K562 (cell line): ENCODE measurements at regions not wholly inside any gene's neighbourhood (a gene's known extent, or its start where the extent isn't known, plus 50 kb on each side); places are given as distances from the start of the nearest gene placed in this dataset.

Source experiments
- ATAC-seq: fragments of 200-7000 bp; cut with Tn5 transposase; 3 replicates; pipeline ENCODE4 v1.9.1; 2020; ENCODE audit warnings: moderate library complexity
- BruUV-seq: library from RNA; stranded (reverse); fragments of 400-500 nt; replicated peaks from 2 replicates; lab custom pipeline; 2021; lab: Mats Ljungman, UMichigan
- CTCF ChIA-PET: fragments of 300-600 bp; formaldehyde crosslinking; extraction: SDS; loops from one replicate; lab custom pipeline; 2021; ENCODE audit warnings: low intra/inter-chr PET ratio; lab: Yijun Ruan, JAX
- POLR2A ChIA-PET: fragments of 300-600, 350-650 bp; sonication (Branson Sonifier 250); formaldehyde crosslinking; extraction: SDS; loops from one replicate; lab custom pipeline; 2021; ENCODE audit warnings: antibody characterized with exemption, inconsistent platforms; lab: Yijun Ruan, JAX
- DNase-seq, 4 experiments: peaks; one replicate each; pipeline versions ENCODE4 v3.0.0 to v3.0.0-alpha.2; 2011 to 2018; ENCODE audit warnings: low spot score in 3 of 4, mixed read lengths in 3 of 4; ENCODE audit errors: extremely low read depth in 1 of 4
- FAIRE-seq: peaks from 2 replicates; lab custom pipeline; 2011; peaks lifted over from hg19 to GRCh38; lab: Jason Lieb, UNC
- H2AFZ ChIP-seq: 2 replicates; pipeline ENCODE4 v1.6.0; 2011; ENCODE audit warnings: low read depth, low read length, control low read depth, inconsistent platforms
- H3K27ac ChIP-seq: fragments of 200-600 bp; 3 replicates; pipeline ENCODE4 v1.8.0; 2011; ENCODE audit warnings: low read depth, mild to moderate bottlenecking, control low read depth, inconsistent platforms, low read length, moderate library complexity, mixed read lengths; ENCODE audit errors: extremely low read depth
- H3K27me3 ChIP-seq, 2 experiments: fragments of 300-600 bp in 1 of 2; 2 replicates in 1 of 2; 3 replicates in 1 of 2; pipeline versions ENCODE4 v1.6.0 to v1.8.0; 2011; ENCODE audit warnings: inconsistent platforms in 2 of 2, low read length in 2 of 2, mild to moderate bottlenecking in 1 of 2, mixed read lengths in 1 of 2, moderate library complexity in 1 of 2; ENCODE audit not compliant: control insufficient read depth in 2 of 2, insufficient read depth in 2 of 2
- H3K36me3 ChIP-seq: fragments of 300-600 bp; 3 replicates; pipeline ENCODE4 v1.8.0; 2011; ENCODE audit warnings: mild to moderate bottlenecking, low read length, inconsistent platforms; ENCODE audit not compliant: control insufficient read depth, insufficient read depth
- H3K4me1 ChIP-seq, 2 experiments: fragments of 200-600 bp in 1 of 2; replicated peaks in 1 of 2; 2 replicates in 1 of 2; 3 replicates in 1 of 2; pipeline versions ENCODE4 v1.5.1 to v1.8.0; 2011; ENCODE audit warnings: inconsistent platforms in 2 of 2, low read length in 2 of 2, mild to moderate bottlenecking in 1 of 2, mixed read lengths in 1 of 2, moderate library complexity in 1 of 2; ENCODE audit not compliant: control insufficient read depth in 2 of 2, insufficient read depth in 2 of 2
- H3K4me2 ChIP-seq: 2 replicates; pipeline ENCODE4 v1.6.1; 2011; ENCODE audit warnings: low read length, control low read depth, inconsistent platforms, mixed read lengths; ENCODE audit not compliant: insufficient read depth
- H3K4me3 ChIP-seq: fragments of 200-600 bp; sonication (generic), shearing (Covaris generic); 2 replicates; pipeline ENCODE4 v1.5.1; 2016; ENCODE audit warnings: control low read depth, inconsistent platforms
- H3K79me2 ChIP-seq: fragments of 200-600 bp; 3 replicates; pipeline ENCODE4 v1.8.0; 2011; ENCODE audit warnings: low read length, inconsistent platforms; ENCODE audit not compliant: control insufficient read depth, insufficient read depth
- H3K9ac ChIP-seq, 2 experiments: 2 replicates each; pipeline versions ENCODE4 v1.6.0 to v1.6.1; 2011; ENCODE audit warnings: low read depth in 2 of 2, low read length in 2 of 2, control low read depth in 1 of 2, inconsistent platforms in 1 of 2, mild to moderate bottlenecking in 1 of 2, mixed read lengths in 1 of 2; ENCODE audit not compliant: insufficient read depth in 1 of 2
- H3K9me1 ChIP-seq: one replicate; pipeline ENCODE4 v1.6.0; 2011; ENCODE audit warnings: inconsistent platforms, mild to moderate bottlenecking, low read length, moderate library complexity; ENCODE audit not compliant: control insufficient read depth, insufficient read depth
- H3K9me3 ChIP-seq: replicated peaks from 2 replicates; pipeline ENCODE4 v1.5.1; 2011; ENCODE audit warnings: low read depth, low read length, inconsistent platforms; ENCODE audit not compliant: control insufficient read depth, insufficient read depth
- H4K20me1 ChIP-seq: replicated peaks from 2 replicates; pipeline ENCODE4 v1.6.1; 2011; ENCODE audit warnings: low read length, inconsistent platforms, mixed read lengths; ENCODE audit not compliant: control insufficient read depth, insufficient read depth
- C11orf30 ChIP-seq: fragments of 450-650 bp; IDR thresholded peaks from 2 replicates; pipeline ENCODE4 v1.6.1; 2016; ENCODE audit warnings: low read depth, mild to moderate bottlenecking
- GTF2B ChIP-seq: IDR thresholded peaks from 2 replicates; pipeline ENCODE4 v1.6.1; 2011; ENCODE audit not compliant: insufficient read length; ENCODE audit errors: extremely low read depth
- HDAC1 ChIP-seq, 2 experiments: fragments of 450-650 bp; IDR thresholded peaks; 2 replicates each; pipeline ENCODE4 v1.6.1; 2016 to 2017; ENCODE audit warnings: inconsistent platforms in 1 of 2, mild to moderate bottlenecking in 1 of 2, moderate library complexity in 1 of 2
- JUND ChIP-seq, 2 experiments: IDR thresholded peaks; 2 replicates in 1 of 2; 3 replicates in 1 of 2; pipeline ENCODE4 v1.6.1; 2011; ENCODE audit warnings: borderline replicate concordance in 2 of 2, low read depth in 2 of 2, low read length in 2 of 2, improper control_type of control experiment in 1 of 2, missing biosample characterization in 1 of 2, missing genetic modification characterization in 1 of 2, missing genetic modification reagents in 1 of 2
- MEIS2 ChIP-seq: fragments of 450-650 bp; IDR thresholded peaks from 2 replicates; pipeline ENCODE4 v1.6.1; 2014; ENCODE audit warnings: mild to moderate bottlenecking; ENCODE audit not compliant: partially characterized antibody
- NCOR1 ChIP-seq: fragments of 450-650 bp; IDR thresholded peaks from 2 replicates; pipeline ENCODE4 v1.6.1; 2016; ENCODE audit warnings: mild to moderate bottlenecking, moderate library complexity
- NR2C2 ChIP-seq, 2 experiments: fragments of 200-800 bp in 1 of 2; sonication (Bioruptor generic) in 1 of 2; sonication (generic) in 1 of 2; formaldehyde crosslinking in 1 of 2; IDR thresholded peaks; 2 replicates each; pipeline versions ENCODE4 v1.6.1 to v1.8.0; 2016 to 2022; ENCODE audit warnings: mild to moderate bottlenecking in 1 of 2, missing compliant biosample characterization in 1 of 2, missing genetic modification characterization in 1 of 2, missing genetic modification reagents in 1 of 2
- NRF1 ChIP-seq, 2 experiments: fragments of 450-650 bp; IDR thresholded peaks in 1 of 2; conservative IDR thresholded peaks in 1 of 2; 2 replicates each; pipeline ENCODE4 v1.6.1; 2014; ENCODE audit warnings: mild to moderate bottlenecking in 2 of 2
- PCBP1 ChIP-seq: fragments of 200-400 bp; formaldehyde crosslinking; IDR thresholded peaks from 2 replicates; pipeline ENCODE4 v1.6.1; 2018; ENCODE audit warnings: mild to moderate bottlenecking, low read depth, low read length; ENCODE audit not compliant: poor library complexity, severe bottlenecking
- PPARD ChIP-seq: fragments of 250-450 bp; sonication (Bioruptor Pico); IDR thresholded peaks from 2 replicates; pipeline ENCODE4 v1.8.0; 2022; ENCODE audit warnings: inconsistent platforms, mild to moderate bottlenecking, moderate library complexity
- RFX7 ChIP-seq: fragments of 250-450 bp; sonication (Bioruptor Pico); IDR thresholded peaks from 2 replicates; pipeline ENCODE4 v1.5.1; 2021; ENCODE audit warnings: mild to moderate bottlenecking
- SRSF3 ChIP-seq: fragments of 200-400 bp; formaldehyde crosslinking; IDR thresholded peaks from 2 replicates; pipeline ENCODE4 v1.6.1; 2016; ENCODE audit warnings: mild to moderate bottlenecking, low read length, moderate library complexity; ENCODE audit not compliant: insufficient read depth
- TSHZ1 ChIP-seq: fragments of 250-450 bp; sonication (Bioruptor Pico); IDR thresholded peaks from 2 replicates; pipeline ENCODE4 v1.4.0; 2020; ENCODE audit warnings: mild to moderate bottlenecking, moderate library complexity
- ZFP1 ChIP-seq: fragments of 450-650 bp; formaldehyde crosslinking; IDR thresholded peaks from 2 replicates; pipeline ENCODE4 v1.4.0; 2020; ENCODE audit warnings: mild to moderate bottlenecking, mixed read lengths
- ZNF12 ChIP-seq: sonication (generic); formaldehyde crosslinking; IDR thresholded peaks from 2 replicates; pipeline ENCODE4 v1.4.0; 2020; ENCODE audit warnings: mild to moderate bottlenecking, missing genetic modification reagents
- WGBS: fragments of 100-300 bp; shearing (Covaris generic); methylation state at CpG from one replicate; pipeline ENCODE4 v1.1.6; 2016; ENCODE audit warnings: low coverage, mixed read lengths; ENCODE audit not compliant: insufficient coverage; ENCODE audit errors: missing lambda C conversion rate; 5-methylcytosine and 5-hydroxymethylcytosine counted together
- in situ Hi-C: fragments of 300-500 bp; cut with MboI; formaldehyde crosslinking; loops from 4 replicates; pipeline ENCODE4 v1.15.0; 2018; ENCODE audit warnings: inconsistent platforms, mixed read lengths
- intact Hi-C: fragments of 100-400 bp; cut with micrococcal nuclease; formaldehyde crosslinking; loops from 2 replicates; pipeline ENCODE4 v1.14.2; 2022
- TF ChIP-seq, protein P1 (sequence below): sonication (generic); formaldehyde crosslinking; IDR thresholded peaks from 2 replicates; pipeline ENCODE4 v1.8.0; 2022; ENCODE audit warnings: mild to moderate bottlenecking, missing genetic modification reagents, borderline replicate concordance

DNA sequence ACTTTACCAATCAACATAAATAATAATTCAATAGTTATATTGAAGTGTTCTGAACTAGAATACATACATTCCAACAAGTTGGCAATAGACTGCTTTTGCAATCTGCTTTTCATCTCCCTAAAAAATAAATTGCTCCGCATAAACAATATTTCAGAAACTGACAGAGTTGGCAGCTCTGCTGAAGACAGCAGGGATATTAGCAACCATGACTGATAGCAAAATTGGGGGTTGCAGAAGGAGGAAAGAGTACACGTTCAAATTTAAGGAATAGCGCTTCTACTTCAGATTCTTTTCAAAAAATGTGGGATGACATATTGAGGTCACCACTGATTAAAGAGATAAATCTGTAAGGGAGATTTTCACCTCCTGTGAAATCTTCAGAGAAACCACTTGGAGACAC is 521.2 kb downstream of the DTWD2 start (continued):
- TF ChIP-seq NR2C2 (CRISPR knock-in tag; IDR thresholded peaks at IDR 0.05), result no peak
- no peak for TF ChIP-seq NR2C2 (tag; IDR thresholded peaks at IDR 0.05)
- TF ChIP-seq SRSF3, result no peak
- no peak for TF ChIP-seq C11orf30
- TF ChIP-seq PCBP1, result no peak

DNA sequence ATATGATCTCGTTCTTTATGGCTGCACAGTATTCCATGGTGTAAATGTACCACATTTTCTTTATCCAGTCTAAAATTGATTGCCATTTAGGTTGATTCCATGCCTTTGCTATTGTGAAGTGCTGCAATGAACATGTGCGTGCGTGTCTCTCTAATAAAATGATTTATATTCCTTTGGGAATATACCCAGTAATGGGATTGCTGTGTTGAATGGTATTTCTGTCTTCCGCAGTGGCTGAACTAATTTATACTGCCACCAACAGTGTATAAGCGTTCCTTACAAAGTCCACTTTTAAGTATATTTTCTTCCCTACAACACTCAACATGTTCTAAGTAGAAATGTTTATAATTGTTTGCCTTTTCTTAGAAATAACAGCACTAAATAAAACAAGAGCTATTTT is 521.9 kb downstream of the DTWD2 start:
- H3K27ac ChIP-seq, result no peak overlapping the region
- H3K27me3 ChIP-seq, result no peaks in the 10 kb centered on the region
- no TSS peak for BruUV-seq
- H3K79me2 ChIP-seq, result no peaks in the 10 kb centered on the region
- H3K4me2 ChIP-seq, result no peak overlapping the region
- ATAC-seq (no peak), FAIRE-seq (no peak), DNase-seq (no peak)
- no peaks in the 10 kb centered on the region for H3K9me1 ChIP-seq
- H2AFZ ChIP-seq, result no peak overlapping the region
- ChIA-PET CTCF (no interaction called here), POLR2A (no interaction called here)
- WGBS, result 0% methylated on average over 5 of the region's 5 CpGs
- H3K9ac ChIP-seq, result no peak overlapping the region
- H3K36me3 ChIP-seq, result no peaks in the 10 kb centered on the region
- no peaks in the 10 kb centered on the region for H4K20me1 ChIP-seq
- in situ Hi-C loops (no loop called here), intact Hi-C loops (no loop called here)
- no peak overlapping the region for H3K4me3 ChIP-seq
- no peaks in the 10 kb centered on the region for H3K4me1 ChIP-seq
- TF ChIP-seq NCOR1 (no peak), PPARD (CRISPR knock-in tag) (no peak), ZFP1 (no peak), GTF2B (no peak), NRF1 (conservative IDR thresholded peaks at IDR 0.05 in 1 of 2, IDR thresholded peaks at IDR 0.05 in 1 of 2) (no peak), TSHZ1 (no peak), MEIS2 (no peak), JUND (IDR thresholded peaks at IDR 0.05; ENCODE audit: borderline replicate concordance, low read depth, low read length) (no peak), JUND (tag; IDR thresholded peaks at IDR 0.05; ENCODE audit: borderline replicate concordance, low read depth, low read length) (no peak), HDAC1 (IDR thresholded peaks at IDR 0.05) (no peak), ZNF12 (CRISPR knock-in tag) (no peak), RFX7 (CRISPR knock-in tag) (no peak)
- TF ChIP-seq, protein P1, sequence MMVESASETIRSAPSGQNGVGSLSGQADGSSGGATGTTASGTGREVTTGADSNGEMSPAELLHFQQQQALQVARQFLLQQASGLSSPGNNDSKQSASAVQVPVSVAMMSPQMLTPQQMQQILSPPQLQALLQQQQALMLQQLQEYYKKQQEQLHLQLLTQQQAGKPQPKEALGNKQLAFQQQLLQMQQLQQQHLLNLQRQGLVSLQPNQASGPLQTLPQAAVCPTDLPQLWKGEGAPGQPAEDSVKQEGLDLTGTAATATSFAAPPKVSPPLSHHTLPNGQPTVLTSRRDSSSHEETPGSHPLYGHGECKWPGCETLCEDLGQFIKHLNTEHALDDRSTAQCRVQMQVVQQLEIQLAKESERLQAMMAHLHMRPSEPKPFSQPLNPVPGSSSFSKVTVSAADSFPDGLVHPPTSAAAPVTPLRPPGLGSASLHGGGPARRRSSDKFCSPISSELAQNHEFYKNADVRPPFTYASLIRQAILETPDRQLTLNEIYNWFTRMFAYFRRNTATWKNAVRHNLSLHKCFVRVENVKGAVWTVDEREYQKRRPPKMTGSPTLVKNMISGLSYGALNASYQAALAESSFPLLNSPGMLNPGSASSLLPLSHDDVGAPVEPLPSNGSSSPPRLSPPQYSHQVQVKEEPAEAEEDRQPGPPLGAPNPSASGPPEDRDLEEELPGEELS (CRISPR knock-in tag), result no peak
- TF ChIP-seq, all 486 proteins: peak for 0
- no peaks in the 10 kb centered on the region for H3K9me3 ChIP-seq
